COLO829 (cell line): ENCODE measurements at regions not wholly inside any gene's neighbourhood (a gene's known extent, or its start where the extent isn't known, plus 50 kb on each side); places are given as distances from the start of the nearest gene placed in this dataset.

Experiments used
- DNase-seq: peaks from one replicate; pipeline ENCODE4 v3.0.0; 2012; ENCODE audit warnings: low spot score

GRCh38 chr11:112858289-112859023 is 102.8 kb upstream of the NCAM1 start:
- no peak for DNase-seq

GRCh38 chr11:112859787-112860186 is 101.4 kb upstream of the NCAM1 start:
- DNase-seq: no peak

GRCh38 chr11:112861356-112861755 is 99.9 kb upstream of the NCAM1 start:
- DNase-seq: no peak

- DNase-seq: no peak
Observed at GRCh38 chr11:112863305-112863704, 97.9 kb upstream of the NCAM1 start.

DNA sequence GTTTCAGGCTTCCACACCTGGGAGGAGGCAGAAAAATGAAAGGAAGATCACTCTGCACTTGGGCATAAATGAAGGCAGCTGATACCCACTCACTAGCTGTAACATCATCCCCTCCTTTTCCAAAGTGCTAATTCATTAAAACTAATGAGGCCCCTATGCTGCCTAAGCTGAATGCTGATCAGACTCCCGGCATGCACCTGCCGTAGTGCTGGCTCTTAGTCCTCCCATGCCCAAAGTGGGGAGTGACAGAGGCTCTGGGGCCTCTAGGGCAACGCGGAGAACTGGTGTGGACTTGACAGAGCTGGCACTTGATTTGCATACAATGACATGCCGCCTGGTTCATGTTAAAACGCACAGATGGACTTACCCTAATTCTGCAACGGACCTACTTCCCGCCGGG is 96.5 kb upstream of the NCAM1 start:
- no peak for DNase-seq

DNA sequence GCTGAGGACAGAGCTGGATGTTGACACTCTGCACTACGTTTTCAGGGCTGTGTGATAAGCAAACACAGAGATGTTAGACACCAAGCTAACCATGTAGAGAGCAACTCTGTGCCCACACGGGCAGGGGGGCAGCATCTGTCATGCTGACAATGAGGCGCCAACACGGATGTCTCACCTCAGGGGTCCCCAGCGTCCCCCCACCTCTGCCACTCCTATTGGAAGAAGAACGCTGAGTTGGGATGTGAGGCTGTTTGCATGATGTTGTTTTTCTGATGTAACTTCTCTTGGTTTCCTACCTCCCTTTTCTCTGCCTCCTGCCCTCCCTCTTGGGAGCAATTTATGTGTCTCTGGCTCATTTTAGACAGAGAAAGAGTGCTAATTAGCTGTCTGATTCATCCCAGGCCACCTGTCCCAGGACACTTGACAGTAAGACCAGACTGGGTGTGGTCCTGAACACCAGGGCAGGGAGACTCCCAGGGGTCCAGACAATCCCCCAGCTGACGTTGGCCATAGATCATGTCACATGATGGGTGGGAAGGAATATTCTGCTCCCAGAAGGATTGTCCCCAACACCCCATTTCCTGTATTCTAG is 89.2 kb upstream of the NCAM1 start:
- no peak for DNase-seq

GRCh38 chr11:112874980-112875379 is 86.2 kb upstream of the NCAM1 start:
- DNase-seq: no peak

DNA sequence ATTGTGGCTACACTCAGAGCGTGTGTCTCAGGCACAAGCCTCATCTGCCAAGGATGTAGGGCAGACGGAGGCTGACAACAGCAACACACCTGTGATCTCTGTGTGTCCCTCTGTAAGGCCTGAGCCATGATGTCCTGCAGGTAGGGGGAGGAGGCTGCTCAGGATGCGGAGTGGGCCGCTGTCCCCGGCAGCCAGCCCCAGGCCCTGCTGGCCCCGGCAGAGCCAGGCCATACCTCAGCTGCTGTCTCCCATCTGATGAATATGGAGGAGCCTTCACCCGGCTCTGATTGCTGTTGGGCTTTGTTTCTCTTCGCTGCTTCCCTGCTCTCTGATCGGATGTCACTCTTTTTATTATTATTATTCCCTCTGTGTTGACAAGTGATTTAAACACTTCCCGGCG is 83.6 kb upstream of the NCAM1 start:
- no peak for DNase-seq

DNA sequence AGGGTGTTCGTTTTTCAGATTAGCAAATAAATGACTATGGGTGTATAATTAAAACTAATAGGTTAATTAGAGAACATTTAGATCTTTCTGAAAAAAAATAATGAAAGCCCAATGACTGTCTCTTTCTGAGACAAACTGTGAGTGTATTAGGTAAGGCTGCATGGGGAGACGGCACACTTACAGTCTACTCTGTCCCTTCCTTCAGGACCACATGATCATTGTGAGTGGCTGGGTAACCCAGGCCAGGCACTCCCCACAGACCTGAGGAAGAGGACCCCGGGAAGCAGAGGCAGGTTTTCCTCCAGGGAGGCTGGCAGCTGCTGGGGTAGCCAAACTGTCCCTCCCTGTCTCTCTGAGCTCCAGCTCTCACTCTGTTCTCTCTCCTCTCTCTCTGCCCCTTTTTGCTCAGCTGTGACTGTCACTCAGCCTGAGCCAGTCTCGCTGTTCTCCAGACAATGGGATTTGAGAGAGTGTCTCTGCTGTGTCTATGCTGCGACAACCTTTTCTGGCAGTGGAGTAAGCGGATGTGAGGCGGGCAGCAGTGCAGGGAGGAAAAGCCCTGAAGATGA is 83.1 kb upstream of the NCAM1 start:
- no peak for DNase-seq

DNA sequence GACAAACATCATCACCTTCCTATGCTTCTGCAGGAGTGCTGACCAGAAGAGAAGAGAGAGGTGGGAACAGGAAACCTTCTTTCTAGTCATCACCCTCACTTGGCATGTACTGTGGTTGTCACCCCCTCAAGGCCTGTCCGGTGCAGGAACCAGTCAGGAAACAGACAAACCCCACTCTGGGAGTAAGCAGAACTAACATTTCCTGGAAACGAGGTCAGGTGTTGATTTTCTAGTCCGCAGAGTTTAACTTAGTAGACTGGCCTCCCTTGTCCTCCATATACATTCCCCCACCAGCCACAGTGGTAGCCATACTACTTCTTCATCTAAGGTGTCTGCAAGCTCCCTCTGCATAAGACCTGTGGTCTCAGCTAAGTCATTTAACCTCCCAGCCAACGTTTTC is 80.7 kb upstream of the NCAM1 start:
- no peak for DNase-seq

GRCh38 chr11:112881461-112881860 is 79.8 kb upstream of the NCAM1 start:
- no peak for DNase-seq

- DNase-seq: no peak
Observed at GRCh38 chr11:112882494-112883381, 78.5 kb upstream of the NCAM1 start.

DNA sequence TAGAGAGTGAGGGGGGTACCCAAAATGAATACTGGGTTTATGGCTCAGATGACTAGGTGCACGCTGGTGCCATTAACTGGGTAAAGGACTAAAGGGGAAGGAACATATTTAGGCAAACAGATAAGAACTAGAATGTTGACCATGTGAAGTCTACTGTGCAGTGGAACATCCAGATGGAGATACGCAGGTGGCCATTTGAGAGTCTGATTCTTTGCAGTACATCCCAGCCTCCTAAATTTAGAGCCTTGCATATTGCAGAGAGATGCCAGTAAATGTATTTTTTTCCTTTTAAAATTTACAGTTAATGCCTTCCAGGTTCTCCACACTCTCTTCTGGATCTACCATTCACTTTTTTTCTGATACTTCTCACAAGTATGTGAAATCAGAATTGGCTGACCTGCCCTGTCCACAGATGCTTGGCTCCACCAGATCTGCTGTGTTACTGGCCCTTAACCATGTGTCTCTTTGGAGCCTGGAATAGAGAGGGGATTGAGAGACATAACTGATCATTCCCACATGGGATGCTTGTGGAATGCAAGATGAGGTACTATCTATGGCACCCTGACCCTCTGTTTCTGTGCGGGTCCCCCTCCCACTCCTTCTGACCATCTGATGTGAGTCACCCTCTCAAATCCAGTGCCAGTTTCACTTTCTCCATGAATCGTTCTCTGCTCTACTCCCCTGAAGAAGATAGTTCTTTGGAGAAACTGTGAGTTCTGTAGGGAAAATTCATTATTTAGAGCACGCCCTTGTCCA is 77.0 kb upstream of the NCAM1 start:
- DNase-seq: no peak

- DNase-seq: no peak
Observed at GRCh38 chr11:112885744-112886433, 75.3 kb upstream of the NCAM1 start.

- DNase-seq: no peak
Observed at GRCh38 chr11:112886434-112887370, 74.5 kb upstream of the NCAM1 start.

DNA sequence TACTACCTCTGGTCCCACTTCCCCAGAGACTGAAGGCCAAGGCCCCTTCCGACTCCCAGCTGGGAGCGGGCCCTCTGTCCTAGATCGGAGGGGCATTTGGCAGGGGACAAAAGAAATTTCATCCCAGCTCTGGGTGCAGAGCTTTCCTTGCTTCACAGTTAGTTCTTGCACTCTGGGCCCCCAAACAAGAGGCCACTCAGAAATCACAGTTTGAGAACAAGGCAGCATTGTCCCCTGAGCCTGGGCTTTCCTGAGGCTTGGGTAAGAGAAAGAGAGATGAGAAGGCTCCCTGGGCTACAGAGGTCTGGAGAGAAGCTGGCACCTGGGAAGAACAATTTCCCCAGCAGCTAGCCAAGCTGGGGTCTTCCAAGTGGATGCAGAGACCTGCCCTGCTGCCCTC is 71.8 kb upstream of the NCAM1 start:
- no peak for DNase-seq

GRCh38 chr11:112899235-112900006 is 61.8 kb upstream of the NCAM1 start:
- no peak for DNase-seq

GRCh38 chr11:112901924-112902323 is 59.3 kb upstream of the NCAM1 start:
- no peak for DNase-seq

GRCh38 chr11:112902361-112903011 is 58.7 kb upstream of the NCAM1 start:
- DNase-seq: no peak
